ENCODE measurements at regions not wholly inside any gene's neighbourhood (a gene's known extent, or its start where the extent isn't known, plus 50 kb on each side); places are given as distances from the start of the nearest gene placed in this dataset.
"Not testable (repeated sequence)": the region's sequence is repeated elsewhere in the genome, so short reads cannot be mapped to it uniquely, and the experiment has no call there.

GRCh38 chr2:48190230-48190629 lies 124.3 kb upstream of the FOXN2 start:
- DNase-seq: no peak

GRCh38 chr2:48194641-48195040 lies 119.8 kb upstream of the FOXN2 start:
- no peak for DNase-seq

DNA sequence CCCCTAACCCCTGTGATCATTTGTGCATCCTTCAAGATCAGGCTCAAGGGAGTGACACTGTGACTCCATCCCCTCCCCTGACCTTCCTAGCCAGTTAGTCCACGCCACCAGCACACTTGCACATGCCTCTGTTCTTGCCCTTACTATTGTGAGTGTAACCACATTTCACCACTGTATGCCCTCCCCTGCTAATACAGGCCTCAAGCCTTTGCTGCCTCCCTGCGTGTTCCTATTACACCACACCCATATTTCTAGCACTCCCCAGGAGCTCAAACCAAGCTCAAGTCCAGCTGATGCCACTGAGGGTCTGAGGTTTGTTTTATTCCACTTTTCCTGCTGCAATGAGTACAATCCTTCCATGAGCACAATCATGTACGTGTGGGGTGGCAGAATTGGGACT lies 119.3 kb upstream of the FOXN2 start:
- DNase-seq: no peak

GRCh38 chr2:48197618-48198017 lies 116.9 kb upstream of the FOXN2 start:
- DNase-seq: no peak

DNA sequence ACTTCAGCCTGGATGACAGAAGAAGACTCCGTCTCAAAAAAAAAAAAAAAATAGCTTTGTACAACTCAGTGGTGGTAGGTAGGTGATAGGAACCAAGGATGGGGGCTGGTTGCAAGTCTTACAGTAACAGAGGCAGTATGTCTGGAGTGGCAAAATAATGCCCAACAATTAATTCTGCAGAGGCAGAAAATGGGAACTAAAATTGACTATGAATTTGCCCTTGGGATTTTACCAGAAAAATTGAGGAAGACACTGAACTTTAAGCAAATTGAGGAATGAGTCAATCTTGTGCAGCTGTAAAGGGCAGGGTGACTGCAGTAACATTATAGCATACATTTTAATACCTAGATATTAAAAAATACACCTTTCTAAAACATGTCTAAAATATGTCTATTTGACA lies 116.1 kb upstream of the FOXN2 start:
- DNase-seq: no peak

DNA sequence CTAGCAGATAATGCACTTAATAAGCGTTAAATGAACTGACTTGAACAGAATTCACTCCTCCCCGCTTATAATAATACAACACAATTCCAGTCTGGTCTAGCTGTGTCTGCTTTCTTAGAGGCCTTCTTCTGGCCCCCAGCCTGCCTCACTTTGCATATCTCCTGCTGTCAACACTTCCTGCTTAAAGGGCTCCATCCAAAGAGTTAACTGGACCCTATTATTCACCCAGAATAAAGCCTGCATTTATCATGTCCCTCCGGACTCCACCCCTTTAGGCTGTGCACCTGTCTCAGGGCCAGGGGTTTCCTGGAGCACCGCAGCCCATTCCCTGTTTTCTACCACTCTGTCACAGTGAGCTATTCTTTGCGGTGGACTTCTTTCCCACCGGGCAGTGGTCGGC lies 115.4 kb upstream of the FOXN2 start:
- DNase-seq: no peak

- DNase-seq: no peak
These were observed 113.7 kb upstream of the FOXN2 start for GRCh38 chr2:48200620-48201293.

DNA sequence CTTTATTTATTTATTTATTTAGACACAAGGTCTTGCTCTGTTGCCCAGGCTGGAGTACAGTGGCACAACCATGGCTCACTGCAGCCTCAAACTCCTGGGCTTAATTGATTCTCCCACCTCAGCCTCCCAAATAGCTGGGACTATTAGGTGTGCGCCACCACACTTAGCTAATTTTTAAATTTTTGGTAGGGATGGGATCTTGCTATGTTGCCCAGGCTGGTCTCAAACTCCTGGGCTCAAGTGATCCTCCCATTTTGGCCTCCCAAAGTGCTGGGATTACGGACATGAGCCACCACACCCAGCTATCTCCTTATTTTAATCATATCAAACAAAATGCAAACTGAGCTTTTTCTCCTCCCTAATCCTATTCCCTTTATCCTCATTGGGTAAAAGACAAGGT lies 113.0 kb upstream of the FOXN2 start:
- not testable (repeated sequence) for DNase-seq

DNA sequence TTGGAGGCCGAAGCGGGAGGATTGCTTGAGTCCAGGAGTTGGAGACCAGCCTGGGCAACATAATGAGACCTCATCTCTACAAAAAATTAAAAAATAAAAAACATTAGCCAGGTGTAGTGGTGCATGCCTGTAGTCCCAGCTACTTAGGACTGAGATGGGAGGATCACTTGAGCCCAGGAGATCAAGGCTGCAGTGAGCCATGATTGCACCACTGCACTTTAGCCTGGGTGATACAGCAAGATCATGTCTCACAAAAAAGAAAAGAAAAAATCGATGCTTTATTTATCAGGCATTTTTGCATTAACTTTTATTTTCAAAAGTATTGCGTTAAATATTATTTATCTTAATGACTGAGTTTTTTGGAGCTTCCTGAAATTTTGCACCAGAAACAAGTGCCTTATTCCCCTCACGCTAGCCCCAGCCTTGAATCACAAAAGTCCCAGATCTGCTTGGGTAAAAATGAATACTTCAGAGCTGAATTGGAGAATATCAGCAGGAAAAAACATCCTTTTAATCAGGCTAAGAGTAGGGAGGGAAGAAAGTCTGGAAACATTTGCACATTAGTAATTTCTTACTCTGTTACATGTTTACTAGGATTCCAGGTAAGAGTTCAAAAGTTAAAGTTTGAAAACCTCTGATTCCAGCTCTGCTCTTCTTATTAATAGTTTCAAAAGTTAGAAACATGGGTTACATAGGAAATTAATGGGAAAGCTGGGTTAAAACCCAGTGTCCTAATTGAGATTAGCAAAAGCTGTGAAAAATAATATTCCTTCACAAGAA lies 111.4 kb upstream of the FOXN2 start:
- no peak for DNase-seq

DNA sequence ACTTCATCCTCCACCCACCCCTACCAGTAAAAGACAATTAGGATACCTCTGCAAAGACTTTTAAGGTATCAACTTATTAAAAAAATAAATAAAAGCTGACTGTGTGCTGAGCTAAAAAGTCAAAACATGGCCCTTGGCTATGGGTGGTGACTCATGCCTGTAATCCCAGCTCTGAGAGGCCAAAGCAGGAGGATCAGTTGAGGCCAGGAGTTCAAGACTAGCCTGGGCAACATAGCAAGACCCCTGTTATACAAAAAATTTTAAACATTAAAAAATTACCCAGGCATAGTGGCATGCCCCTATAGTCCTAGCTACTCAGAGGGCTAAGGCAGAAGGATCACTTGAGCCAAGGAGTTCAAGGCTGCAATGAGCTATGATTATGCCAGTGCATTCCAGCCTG lies 110.8 kb upstream of the FOXN2 start:
- DNase-seq: no peak

GRCh38 chr2:48204750-48205136 lies 109.7 kb upstream of the FOXN2 start:
- DNase-seq: no peak

DNA sequence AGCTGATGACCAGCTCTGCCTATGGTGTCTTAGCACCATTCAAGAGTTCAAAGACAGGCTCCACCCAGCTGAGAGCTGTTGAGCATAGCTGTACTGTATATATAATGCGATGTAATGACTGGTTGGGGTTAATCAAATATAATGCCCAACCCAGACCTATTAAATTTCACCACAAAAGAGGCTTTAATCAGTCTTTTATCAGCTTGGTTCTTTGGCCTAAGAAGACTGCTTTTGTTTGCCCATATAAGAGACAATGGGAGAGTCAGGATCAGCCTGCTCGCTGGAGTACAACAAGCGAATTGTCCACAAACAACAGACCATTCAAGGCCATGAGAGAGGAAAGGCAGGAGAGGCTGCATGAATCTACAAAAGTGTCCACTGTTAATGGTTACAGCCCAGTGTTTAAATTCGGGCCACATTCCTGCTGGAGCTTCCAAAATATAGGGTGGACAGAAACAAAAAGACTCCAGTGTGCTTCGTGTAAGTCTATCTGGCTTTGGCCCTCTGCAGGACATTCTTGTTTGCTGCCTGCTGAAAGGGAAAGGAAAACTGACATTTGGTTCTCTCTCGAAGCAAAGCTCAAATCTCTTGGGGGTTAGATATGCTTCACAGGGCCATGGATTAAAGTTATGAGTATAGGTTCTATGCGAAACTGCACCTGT lies 109.2 kb upstream of the FOXN2 start:
- no peak for DNase-seq

DNA sequence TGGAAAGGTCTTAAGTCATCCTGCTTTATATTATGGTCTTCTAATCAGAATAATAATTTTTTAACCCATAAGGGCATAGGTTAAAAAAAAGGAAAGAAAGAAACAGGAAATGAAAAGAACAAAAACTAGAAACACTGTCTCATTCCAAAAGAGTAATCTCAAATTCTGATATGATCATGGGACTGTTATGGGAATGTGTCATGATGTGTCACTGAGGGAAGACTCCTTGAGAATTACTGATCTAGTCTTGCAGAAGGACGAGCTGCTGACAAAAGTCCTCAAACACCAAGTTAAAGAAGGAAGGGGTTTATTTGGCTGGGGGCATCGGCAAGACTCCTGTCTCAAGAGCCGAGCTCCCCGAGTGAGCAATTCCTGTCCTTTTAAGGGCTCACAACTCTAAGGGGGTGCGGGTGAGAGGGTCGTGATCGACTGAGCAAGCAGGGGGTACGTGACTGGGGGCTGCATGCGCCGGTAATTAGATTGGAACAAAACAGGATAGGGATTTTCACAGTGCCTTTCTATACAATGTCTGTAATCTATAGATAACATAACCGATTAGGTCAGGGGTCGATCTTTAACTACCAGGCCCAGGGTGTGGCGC lies 108.3 kb upstream of the FOXN2 start:
- not testable (repeated sequence) for DNase-seq

DNA sequence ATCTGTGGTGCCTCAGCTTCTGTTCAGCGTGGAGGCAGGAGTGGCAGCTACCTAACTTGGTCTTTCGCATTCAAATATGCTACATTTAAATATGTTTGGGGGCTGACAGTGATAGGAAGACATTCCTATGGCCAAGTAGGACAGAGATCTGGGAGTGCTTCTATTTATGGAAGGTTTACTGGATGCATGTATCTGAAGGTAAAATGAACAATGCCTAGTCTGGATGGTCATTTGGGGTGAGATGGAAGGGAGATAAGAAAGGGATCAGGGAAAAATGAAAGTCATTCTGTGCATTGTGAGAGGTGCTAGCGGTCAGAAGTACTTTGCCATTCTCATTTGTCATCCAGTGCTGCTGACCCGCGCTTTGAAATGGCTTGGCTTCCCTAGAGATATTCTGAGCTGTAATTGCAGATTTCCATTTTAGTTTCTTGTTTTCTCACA lies 107.3 kb upstream of the FOXN2 start:
- no peak for DNase-seq

GRCh38 chr2:48207851-48208250 lies 106.6 kb upstream of the FOXN2 start:
- peak in 1 of 2 donors; percentile 20 for DNase-seq

DNA sequence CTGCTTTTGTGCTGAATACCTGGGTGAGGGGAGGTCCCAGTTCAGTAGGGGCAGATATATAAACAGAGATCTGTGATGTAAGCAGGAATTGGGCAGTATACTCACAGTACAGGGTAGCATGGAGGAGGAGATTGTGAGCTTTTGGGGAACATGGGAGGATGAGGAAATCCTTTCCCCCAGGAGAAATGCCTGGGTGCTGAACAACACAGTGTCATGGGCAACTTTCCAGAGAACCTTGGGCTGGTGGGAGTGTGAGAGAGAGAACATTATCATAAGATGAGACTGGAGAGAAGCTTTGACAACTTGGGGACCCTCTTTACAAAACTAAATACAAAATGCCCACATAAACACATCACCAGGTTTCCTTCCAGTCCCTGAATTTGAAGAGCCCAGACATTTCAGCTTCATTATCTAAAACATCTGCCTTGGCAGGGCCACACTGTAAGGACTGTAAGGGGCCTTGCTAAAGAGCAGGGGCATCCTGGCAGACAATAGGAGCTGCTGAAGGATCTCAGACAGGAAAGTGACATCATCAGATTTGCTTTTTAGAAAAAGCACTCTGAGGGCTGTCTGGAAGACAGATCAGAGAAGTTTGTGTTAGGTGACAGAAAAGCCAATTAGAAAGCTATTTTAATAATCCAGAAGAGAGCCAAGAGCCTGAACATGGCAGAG lies 105.1 kb upstream of the FOXN2 start:
- DNase-seq: peak in 1 of 2 donors; percentile 9

DNA sequence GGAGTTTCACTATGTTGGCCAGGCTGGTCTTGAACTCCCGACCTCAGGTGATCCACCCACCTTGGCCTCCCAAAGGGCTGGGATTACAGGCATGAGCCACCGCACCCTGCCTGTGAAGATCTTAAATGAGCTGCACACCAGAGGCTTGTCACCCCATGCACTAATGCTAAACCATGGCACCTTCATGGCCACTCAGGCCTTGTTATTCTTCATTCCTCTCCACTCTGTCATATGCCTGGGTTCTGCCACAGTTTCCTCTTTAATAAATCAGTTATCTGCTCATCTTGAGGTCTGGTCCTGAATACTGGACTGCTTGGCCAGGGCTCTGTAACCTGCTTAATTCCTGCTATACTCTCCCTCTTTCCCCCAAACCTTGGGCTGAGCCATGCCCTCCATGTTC lies 104.3 kb upstream of the FOXN2 start:
- DNase-seq: no peak

GRCh38 chr2:48213646-48214045 lies 100.8 kb upstream of the FOXN2 start:
- no peak for DNase-seq

GRCh38 chr2:48218169-48218568 lies 96.3 kb upstream of the FOXN2 start:
- no peak for DNase-seq

DNA sequence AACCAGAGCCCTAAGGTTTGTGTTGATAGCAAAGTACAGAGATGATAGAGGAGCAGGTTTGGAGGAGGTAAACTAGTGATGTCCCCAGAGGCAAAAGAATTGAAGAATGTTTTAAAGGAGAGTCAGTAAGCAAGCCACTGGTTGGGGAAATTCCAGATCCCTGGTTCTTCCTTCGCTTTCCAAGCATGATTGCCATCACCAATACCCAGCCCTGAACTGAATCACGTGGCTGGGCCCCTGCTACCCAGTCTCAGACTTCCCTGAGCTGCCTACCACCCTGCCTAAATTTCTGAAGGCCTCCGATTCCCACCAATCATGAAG lies 95.3 kb upstream of the FOXN2 start:
- no peak for DNase-seq

GRCh38 chr2:48219555-48220436 lies 94.7 kb upstream of the FOXN2 start:
- no peak for DNase-seq

Data from right lung (tissue), 2 donors.